ENCODE measurements at regions not wholly inside any gene's neighbourhood (a gene's known extent, or its start where the extent isn't known, plus 50 kb on each side); places are given as distances from the start of the nearest gene placed in this dataset.

- DNase-seq (ENCODE audit: low read depth) = no peak
These were observed 49.9 kb upstream of the WSB1 start for GRCh38 chr17:27244011-27244410.

All from M059J (cell line).